ENCODE measurements at regions not wholly inside any gene's neighbourhood (a gene's known extent, or its start where the extent isn't known, plus 50 kb on each side); places are given as distances from the start of the nearest gene placed in this dataset.

DNA sequence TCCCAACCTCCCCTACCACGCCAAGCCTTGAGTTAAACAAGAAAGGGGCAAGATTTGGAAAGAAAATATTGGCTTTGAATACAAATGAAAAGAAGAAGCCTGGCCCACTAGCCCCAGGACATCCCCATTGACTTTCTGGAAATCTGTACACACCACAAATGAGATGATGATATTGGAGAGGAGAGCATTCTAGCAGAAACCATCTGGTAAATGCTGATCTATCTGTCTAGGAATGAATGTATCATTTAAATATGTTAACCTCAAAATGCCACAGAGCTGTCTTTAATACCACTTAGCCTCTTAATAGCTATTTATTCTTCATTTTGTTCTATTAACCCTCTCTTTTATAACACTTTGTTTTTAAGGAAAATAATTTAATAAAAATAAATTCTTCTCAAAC is 270.2 kb upstream of the PDE4D start:
- no peak for TF ChIP-seq CTCF (IDR thresholded peaks at IDR 0.05)
- no peak for TF ChIP-seq ZFX (IDR thresholded peaks at IDR 0.05; ENCODE audit: borderline replicate concordance)
